ENCODE measurements at regions not wholly inside any gene's neighbourhood (a gene's known extent, or its start where the extent isn't known, plus 50 kb on each side); places are given as distances from the start of the nearest gene placed in this dataset.
"Not testable (repeated sequence)": the region's sequence is repeated elsewhere in the genome, so short reads cannot be mapped to it uniquely, and the experiment has no call there.

DNA sequence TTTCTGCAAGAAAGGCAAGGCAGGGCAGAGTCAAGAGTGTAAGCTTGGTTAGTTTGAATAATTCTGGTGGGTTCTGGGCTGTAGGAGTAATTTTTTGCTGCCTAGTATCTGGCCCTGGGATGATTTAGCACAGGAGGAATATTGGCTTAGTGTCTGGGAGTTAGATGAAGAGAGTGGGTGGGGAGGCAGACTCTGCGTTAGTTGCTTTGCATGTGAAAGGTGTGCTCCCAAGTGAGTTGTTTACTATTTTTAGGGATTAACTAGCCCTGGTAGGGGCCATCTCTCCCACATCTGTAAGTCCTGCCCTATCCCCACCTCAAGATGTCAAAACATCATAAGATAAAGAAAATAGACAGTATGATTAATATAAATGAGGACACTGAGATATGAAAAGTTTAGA is 249.7 kb downstream of the LRIG3 start:
- H3K36me3 ChIP-seq (ENCODE audit: control insufficient read depth, insufficient read depth, low read length) = no peaks in the 10 kb centered on the region
- H3K27me3 ChIP-seq (ENCODE audit: control insufficient read depth, insufficient read depth, low read length) = no peaks in the 10 kb centered on the region
- no peak for DNase-seq (ENCODE audit: low read depth, low spot score)
- H3K4me3 ChIP-seq (ENCODE audit: low read length) = no peak overlapping the region
- WGBS (ENCODE audit: insufficient coverage, insufficient read length) = no CpG with 5 or more reads among the region's 1 CpG
- no peaks in the 10 kb centered on the region for H3K9me3 ChIP-seq (ENCODE audit: control insufficient read depth, insufficient read depth, low read length)
- H3K4me1 ChIP-seq (ENCODE audit: control insufficient read depth, insufficient read depth, low read length) = peaks cover under 1% of the 10 kb centered on the region; the same call in 1 of the 2 replicates
- no peak overlapping the region for H3K27ac ChIP-seq (ENCODE audit: low read length)

DNA sequence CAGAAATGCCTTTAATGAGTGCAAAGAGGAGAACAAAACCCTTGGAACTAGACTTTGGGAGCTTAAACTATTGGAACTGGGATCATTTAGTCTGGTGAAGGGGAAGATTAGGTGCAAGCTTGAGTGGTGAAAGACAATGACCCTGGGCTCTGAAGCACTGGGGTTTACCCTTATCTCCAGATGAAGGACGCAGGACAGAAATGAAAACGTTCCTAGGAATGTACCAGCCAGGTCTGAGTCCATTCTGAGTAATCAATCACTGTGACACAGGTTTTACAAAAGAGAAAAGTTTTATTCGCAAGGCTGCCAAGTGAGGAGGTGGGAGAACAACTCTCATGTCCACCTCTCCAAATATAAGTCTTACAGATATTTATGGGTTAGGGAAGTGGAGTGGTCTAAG is 249.1 kb downstream of the LRIG3 start:
- Histone ChIP-seq H3K4me3 (ENCODE audit: low read length) (no peak overlapping the region), H3K27ac (ENCODE audit: low read length) (no peak overlapping the region), H3K9me3 (ENCODE audit: control insufficient read depth, insufficient read depth, low read length) (no peaks in the 10 kb centered on the region), H3K36me3 (ENCODE audit: control insufficient read depth, insufficient read depth, low read length) (no peaks in the 10 kb centered on the region), H3K27me3 (ENCODE audit: control insufficient read depth, insufficient read depth, low read length) (no peaks in the 10 kb centered on the region), H3K4me1 (ENCODE audit: control insufficient read depth, insufficient read depth, low read length) (no peaks in the 10 kb centered on the region; the same call in 1 of the 2 replicates)
- DNase-seq (ENCODE audit: low read depth, low spot score) = no peak
- WGBS (ENCODE audit: insufficient coverage, insufficient read length) = no CpG with 5 or more reads among the region's 3 CpGs

DNA sequence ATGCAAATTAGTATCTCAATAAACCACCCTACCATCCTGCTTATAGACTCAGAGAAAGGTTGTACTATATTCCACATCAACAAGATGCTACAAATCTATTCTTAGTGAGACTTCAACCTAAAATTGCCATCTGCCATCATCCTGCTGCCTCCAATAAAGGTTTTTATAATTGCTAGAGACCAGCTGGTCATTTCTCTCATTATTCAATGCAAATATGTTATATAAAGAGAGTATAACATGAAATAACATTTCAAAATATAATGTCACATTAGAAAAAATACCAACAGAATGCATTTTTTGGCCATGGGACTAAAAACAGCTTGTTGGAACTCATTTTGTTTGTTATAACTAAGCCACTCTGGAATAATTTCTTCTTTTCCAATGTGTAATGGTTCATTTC is 247.3 kb downstream of the LRIG3 start:
- Histone ChIP-seq H3K4me3 (ENCODE audit: low read length) (no peak overlapping the region), H3K27ac (ENCODE audit: low read length) (no peak overlapping the region), H3K36me3 (ENCODE audit: control insufficient read depth, insufficient read depth, low read length) (no peaks in the 10 kb centered on the region), H3K4me1 (ENCODE audit: control insufficient read depth, insufficient read depth, low read length) (no peaks in the 10 kb centered on the region; the same call in 1 of the 2 replicates), H3K27me3 (ENCODE audit: control insufficient read depth, insufficient read depth, low read length) (no peaks in the 10 kb centered on the region), H3K9me3 (ENCODE audit: control insufficient read depth, insufficient read depth, low read length) (no peaks in the 10 kb centered on the region)
- no peak for DNase-seq (ENCODE audit: low read depth, low spot score)

DNA sequence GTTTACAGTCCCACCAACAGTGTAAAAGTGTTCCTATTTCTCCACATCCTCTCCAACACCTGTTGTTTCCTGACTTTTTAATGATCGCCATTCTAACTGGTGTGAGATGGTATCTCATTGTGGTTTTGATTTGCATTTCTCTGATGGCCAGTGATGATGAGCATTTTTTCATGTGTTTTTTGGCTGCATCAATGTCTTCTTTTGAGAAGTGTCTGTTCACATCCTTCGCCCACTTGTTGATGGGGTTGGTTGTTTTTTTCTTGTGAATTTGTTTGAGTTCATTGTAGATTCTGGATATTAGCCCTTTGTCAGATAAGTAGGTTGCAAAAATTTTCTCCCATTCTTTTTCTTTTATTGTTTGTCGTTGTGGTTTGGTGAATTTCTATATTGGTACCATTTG is 242.5 kb downstream of the LRIG3 start:
- H3K36me3 ChIP-seq (ENCODE audit: control insufficient read depth, insufficient read depth, low read length); H3K27me3 ChIP-seq (ENCODE audit: control insufficient read depth, insufficient read depth, low read length); H3K4me1 ChIP-seq (ENCODE audit: control insufficient read depth, insufficient read depth, low read length); H3K4me3 ChIP-seq (ENCODE audit: low read length); H3K9me3 ChIP-seq (ENCODE audit: control insufficient read depth, insufficient read depth, low read length); DNase-seq (ENCODE audit: low read depth, low spot score); H3K27ac ChIP-seq (ENCODE audit: low read length): not testable (repeated sequence)
- WGBS (ENCODE audit: insufficient coverage, insufficient read length) = no CpG with 5 or more reads among the region's 3 CpGs

DNA sequence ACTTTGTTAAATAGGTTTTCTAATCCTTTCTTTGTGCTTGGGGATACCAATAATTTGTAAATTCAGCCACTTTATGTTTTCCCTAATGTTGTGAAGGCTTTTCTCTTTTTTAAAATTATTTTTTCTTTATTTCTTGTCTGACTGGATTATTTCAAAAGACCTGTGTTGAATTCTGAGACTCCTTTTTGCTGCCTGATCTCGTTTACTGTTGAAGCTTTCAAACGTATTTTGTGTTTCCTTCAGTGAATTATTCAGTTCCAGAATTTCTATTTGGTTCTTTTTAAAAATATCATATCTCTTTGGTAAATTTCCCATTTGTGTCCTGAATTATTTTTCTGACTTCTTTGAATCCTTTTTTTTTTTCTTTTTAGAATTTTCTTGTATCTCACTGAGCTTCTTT is 241.6 kb downstream of the LRIG3 start:
- Histone ChIP-seq H3K36me3 (ENCODE audit: control insufficient read depth, insufficient read depth, low read length) (no peaks in the 10 kb centered on the region), H3K27me3 (ENCODE audit: control insufficient read depth, insufficient read depth, low read length) (no peaks in the 10 kb centered on the region), H3K9me3 (ENCODE audit: control insufficient read depth, insufficient read depth, low read length) (no peaks in the 10 kb centered on the region), H3K4me1 (ENCODE audit: control insufficient read depth, insufficient read depth, low read length) (peaks cover 1% of the 10 kb centered on the region; the same call in 1 of the 2 replicates), H3K27ac (ENCODE audit: low read length) (no peak overlapping the region), H3K4me3 (ENCODE audit: low read length) (no peak overlapping the region)
- WGBS (ENCODE audit: insufficient coverage, insufficient read length) = no CpG with 5 or more reads among the region's 2 CpGs
- no peak for DNase-seq (ENCODE audit: low read depth, low spot score)

DNA sequence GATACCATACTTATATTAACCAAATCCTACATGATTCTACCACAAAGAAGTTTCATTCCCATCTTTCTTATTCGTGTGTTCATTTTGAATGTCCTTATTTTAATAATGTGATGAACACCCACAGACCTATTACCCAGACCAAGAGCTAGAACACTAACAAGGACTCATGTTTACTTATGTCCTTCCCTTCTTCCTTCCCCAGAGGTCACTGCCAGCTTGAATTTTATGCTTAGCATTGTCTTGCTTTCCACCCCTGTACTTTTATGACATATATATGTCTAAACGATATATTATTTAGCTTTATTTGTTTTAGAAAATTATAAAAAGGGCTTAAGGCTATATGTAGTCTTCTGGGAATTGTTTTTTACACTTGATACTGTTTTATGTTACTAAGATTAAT is 238.6 kb downstream of the LRIG3 start:
- Histone ChIP-seq H3K4me1 (ENCODE audit: control insufficient read depth, insufficient read depth, low read length) (peaks cover 1% of the 10 kb centered on the region; the same call in 1 of the 2 replicates), H3K27me3 (ENCODE audit: control insufficient read depth, insufficient read depth, low read length) (no peaks in the 10 kb centered on the region), H3K27ac (ENCODE audit: low read length) (no peak overlapping the region), H3K9me3 (ENCODE audit: control insufficient read depth, insufficient read depth, low read length) (no peaks in the 10 kb centered on the region), H3K36me3 (ENCODE audit: control insufficient read depth, insufficient read depth, low read length) (no peaks in the 10 kb centered on the region), H3K4me3 (ENCODE audit: low read length) (no peak overlapping the region)
- DNase-seq (ENCODE audit: low read depth, low spot score) = no peak
- WGBS (ENCODE audit: insufficient coverage, insufficient read length) = no CpG with 5 or more reads among the region's 2 CpGs

DNA sequence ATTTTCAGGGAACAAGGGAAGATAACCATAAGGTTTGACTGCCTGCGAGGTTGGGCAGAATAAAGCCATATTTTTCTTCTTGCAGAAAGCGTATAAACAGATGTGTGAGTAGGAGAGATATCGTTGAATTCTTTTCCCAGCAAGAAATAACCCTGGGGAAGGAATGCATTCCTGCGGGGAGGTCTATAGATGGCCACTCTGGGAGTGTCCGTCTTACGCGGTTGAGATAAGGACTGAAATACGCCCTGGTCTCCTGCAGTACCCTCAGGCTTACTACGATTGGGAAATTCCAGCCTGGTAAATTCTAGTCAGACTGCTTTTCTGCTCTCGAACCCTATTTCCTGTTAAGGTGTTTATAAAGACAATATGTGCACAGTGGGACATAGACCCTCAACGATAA is 225.0 kb downstream of the LRIG3 start:
- no peak overlapping the region for H3K27ac ChIP-seq (ENCODE audit: low read length)
- no peaks in the 10 kb centered on the region for H3K36me3 ChIP-seq (ENCODE audit: control insufficient read depth, insufficient read depth, low read length)
- no peak for DNase-seq (ENCODE audit: low read depth, low spot score)
- no peaks in the 10 kb centered on the region for H3K4me1 ChIP-seq (ENCODE audit: control insufficient read depth, insufficient read depth, low read length)
- H3K9me3 ChIP-seq (ENCODE audit: control insufficient read depth, insufficient read depth, low read length) = no peaks in the 10 kb centered on the region
- WGBS (ENCODE audit: insufficient coverage, insufficient read length) = no CpG with 5 or more reads among the region's 11 CpGs
- no peak overlapping the region for H3K4me3 ChIP-seq (ENCODE audit: low read length)
- no peaks in the 10 kb centered on the region for H3K27me3 ChIP-seq (ENCODE audit: control insufficient read depth, insufficient read depth, low read length)

DNA sequence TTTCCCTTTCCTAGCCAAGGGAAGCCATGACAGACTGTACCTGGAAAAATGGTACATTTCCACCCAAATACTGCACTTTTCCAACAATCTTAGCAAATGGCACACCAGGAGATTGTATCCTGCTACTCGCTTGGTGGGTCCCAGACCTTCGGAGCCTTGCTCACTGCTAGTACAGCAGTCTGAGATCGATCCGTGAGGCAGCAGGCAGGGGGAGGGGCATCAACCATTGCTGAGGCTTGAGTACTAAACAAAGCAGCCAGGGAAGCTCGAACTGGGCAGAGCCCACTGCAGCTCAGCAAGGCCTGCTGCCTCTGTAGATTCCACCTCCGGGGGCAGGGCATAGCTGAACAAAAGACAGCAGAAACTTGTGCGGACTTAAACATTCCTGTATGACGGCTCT is 218.8 kb downstream of the LRIG3 start:
- no peaks in the 10 kb centered on the region for H3K9me3 ChIP-seq (ENCODE audit: control insufficient read depth, insufficient read depth, low read length)
- H3K4me1 ChIP-seq (ENCODE audit: control insufficient read depth, insufficient read depth, low read length) = no peaks in the 10 kb centered on the region
- H3K27ac ChIP-seq (ENCODE audit: low read length) = no peak overlapping the region
- no CpG with 5 or more reads among the region's 8 CpGs for WGBS (ENCODE audit: insufficient coverage, insufficient read length)
- H3K27me3 ChIP-seq (ENCODE audit: control insufficient read depth, insufficient read depth, low read length) = no peaks in the 10 kb centered on the region
- H3K36me3 ChIP-seq (ENCODE audit: control insufficient read depth, insufficient read depth, low read length) = no peaks in the 10 kb centered on the region
- no peak for DNase-seq (ENCODE audit: low read depth, low spot score)
- H3K4me3 ChIP-seq (ENCODE audit: low read length) = no peak overlapping the region

DNA sequence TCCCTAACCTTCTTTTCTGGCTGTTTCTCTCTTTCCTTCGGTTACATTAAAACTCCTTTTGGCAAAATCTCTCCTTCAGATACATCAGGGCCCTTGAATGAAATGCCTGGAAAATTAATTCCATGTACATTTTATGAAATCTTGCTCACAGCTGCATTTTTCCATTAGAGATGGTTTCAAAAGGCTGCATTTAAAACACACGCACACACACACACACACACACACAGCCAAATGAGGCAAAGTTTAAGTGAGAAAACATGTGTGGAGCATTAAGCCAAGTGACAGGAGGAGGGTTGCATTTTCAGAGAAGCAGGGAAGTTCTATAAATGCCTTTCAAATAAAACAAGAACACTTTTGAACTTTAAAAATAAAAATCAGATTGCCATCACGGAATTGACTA is 216.4 kb downstream of the LRIG3 start:
- Histone ChIP-seq H3K36me3 (ENCODE audit: control insufficient read depth, insufficient read depth, low read length) (no peaks in the 10 kb centered on the region), H3K9me3 (ENCODE audit: control insufficient read depth, insufficient read depth, low read length) (no peaks in the 10 kb centered on the region), H3K27me3 (ENCODE audit: control insufficient read depth, insufficient read depth, low read length) (no peaks in the 10 kb centered on the region), H3K4me1 (ENCODE audit: control insufficient read depth, insufficient read depth, low read length) (no peaks in the 10 kb centered on the region), H3K27ac (ENCODE audit: low read length) (no peak overlapping the region), H3K4me3 (ENCODE audit: low read length) (no peak overlapping the region)
- no peak for DNase-seq (ENCODE audit: low read depth, low spot score)
- no CpG with 5 or more reads among the region's 3 CpGs for WGBS (ENCODE audit: insufficient coverage, insufficient read length)

DNA sequence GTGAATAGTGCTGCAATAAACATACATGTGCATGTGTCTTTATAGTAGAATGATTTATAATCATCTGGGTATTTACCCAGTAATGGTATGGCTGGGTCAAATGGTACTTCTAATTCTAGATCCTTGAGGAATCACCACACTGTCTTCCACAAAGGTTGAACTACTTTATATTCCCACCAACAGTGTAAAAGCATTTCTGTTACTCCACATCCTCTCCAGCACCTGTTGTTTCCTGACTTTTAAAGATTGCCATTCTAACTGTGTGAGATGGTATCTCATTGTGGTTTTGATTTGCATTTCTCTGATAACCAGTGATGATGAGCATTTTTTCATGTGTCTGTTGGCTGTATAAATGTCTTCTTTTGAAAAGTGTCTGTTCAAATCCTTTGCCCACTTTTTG is 215.5 kb downstream of the LRIG3 start:
- not testable (repeated sequence) for H3K4me1 ChIP-seq (ENCODE audit: control insufficient read depth, insufficient read depth, low read length); H3K27ac ChIP-seq (ENCODE audit: low read length); H3K4me3 ChIP-seq (ENCODE audit: low read length); H3K9me3 ChIP-seq (ENCODE audit: control insufficient read depth, insufficient read depth, low read length); H3K27me3 ChIP-seq (ENCODE audit: control insufficient read depth, insufficient read depth, low read length); DNase-seq (ENCODE audit: low read depth, low spot score); H3K36me3 ChIP-seq (ENCODE audit: control insufficient read depth, insufficient read depth, low read length)

DNA sequence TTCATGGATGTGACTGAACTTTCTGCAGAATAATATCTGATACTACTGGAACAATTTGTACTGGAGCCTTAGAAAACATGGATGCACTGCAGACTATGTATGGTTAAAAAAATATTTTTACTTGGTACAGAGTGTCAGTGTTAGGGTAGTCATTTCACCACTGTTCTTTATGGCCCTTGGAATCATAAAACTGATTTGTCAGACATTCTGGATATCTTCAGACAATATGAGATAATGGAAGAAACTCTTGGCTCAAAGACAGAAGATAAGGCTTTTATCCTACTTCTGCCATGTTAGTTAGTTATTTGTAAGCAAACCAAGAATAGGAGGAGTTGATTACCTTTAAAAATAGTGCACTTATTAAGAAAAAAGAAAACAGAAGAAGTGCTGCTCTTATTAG is 209.4 kb downstream of the LRIG3 start:
- no peaks in the 10 kb centered on the region for H3K27me3 ChIP-seq (ENCODE audit: control insufficient read depth, insufficient read depth, low read length)
- DNase-seq (ENCODE audit: low read depth, low spot score) = no peak

More for the DNA sequence above, 209.4 kb downstream of the LRIG3 start:
- H3K9me3 ChIP-seq (ENCODE audit: control insufficient read depth, insufficient read depth, low read length) = no peaks in the 10 kb centered on the region
- no peaks in the 10 kb centered on the region for H3K36me3 ChIP-seq (ENCODE audit: control insufficient read depth, insufficient read depth, low read length)
- no peak overlapping the region for H3K27ac ChIP-seq (ENCODE audit: low read length)
- H3K4me3 ChIP-seq (ENCODE audit: low read length) = no peak overlapping the region
- 0 out of 2 replicates have a peak, but pooled peaks cover 1% of the 10 kb centered on the region for H3K4me1 ChIP-seq (ENCODE audit: control insufficient read depth, insufficient read depth, low read length)
